ENCODE measurements at regions not wholly inside any gene's neighbourhood (a gene's known extent, or its start where the extent isn't known, plus 50 kb on each side); places are given as distances from the start of the nearest gene placed in this dataset.

DNA sequence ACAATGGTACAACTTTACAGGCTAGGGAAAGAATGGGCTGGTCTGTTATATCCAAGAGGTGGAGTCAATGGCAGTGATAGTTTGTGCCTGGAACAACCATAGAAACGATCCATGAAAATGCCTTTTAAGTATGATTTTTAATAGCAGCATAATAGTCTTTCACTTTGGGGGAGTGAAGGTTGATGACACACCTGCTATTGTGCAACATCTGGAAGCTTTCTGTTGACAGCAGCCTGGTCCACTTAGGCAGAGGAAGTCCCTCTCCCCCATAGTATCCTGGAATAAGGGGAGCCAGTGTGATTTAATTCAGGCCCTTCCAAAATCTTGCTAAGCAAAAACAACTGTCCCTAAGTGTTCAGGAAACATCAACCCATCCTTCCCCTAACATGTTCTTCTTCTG is 56.3 kb upstream of the HS3ST4 start:
- ATAC-seq (ENCODE audit: low read depth): no peak

DNA sequence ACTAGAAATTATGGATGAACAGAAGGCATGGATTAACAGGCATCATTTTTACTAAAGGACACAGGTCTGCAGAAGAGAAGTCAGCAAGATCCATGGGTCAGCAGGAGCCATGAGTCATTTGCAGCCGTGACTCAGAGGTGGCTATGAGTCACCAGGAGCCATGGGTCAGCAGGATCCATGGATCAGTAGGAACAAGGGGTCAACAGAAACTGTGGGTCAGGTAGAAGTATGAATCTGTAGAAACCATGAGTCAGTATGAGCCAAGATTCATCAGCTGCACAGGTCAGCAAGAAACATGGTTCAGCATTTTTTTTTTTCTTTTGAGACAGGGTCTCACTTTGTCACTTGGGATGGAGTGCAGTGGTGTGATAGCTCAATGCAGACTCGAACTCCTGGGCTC is 58.2 kb upstream of the HS3ST4 start:
- Histone ChIP-seq H3K4me2 (replicated peaks; ENCODE audit: low read depth, low read length, poor library complexity, severe bottlenecking) (no peak overlapping the region), H2AFZ (ENCODE audit: insufficient read depth, low read depth, low read length, poor library complexity, severe bottlenecking) (no peak overlapping the region), H4K20me1 (ENCODE audit: control insufficient read depth, insufficient read depth, low read length, poor library complexity, severe bottlenecking) (no peaks in the 10 kb centered on the region), H3K9ac (ENCODE audit: low read length) (no peak overlapping the region), H3K4me1 (ENCODE audit: control insufficient read depth in 2 of 2, insufficient read depth in 2 of 2, low read length in 2 of 2) (no peaks in the 10 kb centered on the region), H3K9me3 (ENCODE audit: control extremely low read depth in 1 of 3, control insufficient read depth in 2 of 3, insufficient read depth in 1 of 3, low read length in 2 of 3) (peaks cover 0 to 1% (median 0%) of the 10 kb centered on the region in 3 donors), H3K36me3 (replicated peaks in 1 of 2; ENCODE audit: control extremely low read depth in 1 of 2, control insufficient read depth in 1 of 2, extremely low read depth in 1 of 2, insufficient read depth in 2 of 2, low read length in 1 of 2) (no peaks in the 10 kb centered on the region), H3K79me2 (ENCODE audit: control insufficient read depth, insufficient read depth, low read length) (no peaks in the 10 kb centered on the region), H3K27ac (ENCODE audit: low read length in 2 of 2) (no peak overlapping the region), H3K4me3 (ENCODE audit: control extremely low read depth in 1 of 5, extremely low read depth in 1 of 5, insufficient read depth in 1 of 5, low read depth in 2 of 5, low read length in 4 of 5) (no peak overlapping the region), H3K27me3 (replicated peaks in 1 of 4; ENCODE audit: control extremely low read depth in 1 of 4, control insufficient read depth in 3 of 4, insufficient read depth in 4 of 4, low read length in 3 of 4) (no peaks in the 10 kb centered on the region)
- Mint-ChIP-seq H3K27me3 (peaks cover 11% of the 10 kb centered on the region), H3K9me3 (ENCODE audit: insufficient read depth) (peaks cover 3% of the 10 kb centered on the region), H3K27ac (no peak overlapping the region), H3K4me3 (no peak overlapping the region), H3K4me1 (no peaks in the 10 kb centered on the region)
- POLR2A ChIA-PET: no interaction called here
- CTCF ChIA-PET: no interaction called here
- ATAC-seq (ENCODE audit: low read depth): no peak
- no peak for DNase-seq
- 71% methylated on average over 1 of the region's 2 CpGs for WGBS (ENCODE audit: insufficient coverage)
- intact Hi-C loops (cut with micrococcal nuclease): no loop called here
- TF ChIP-seq, protein P1, sequence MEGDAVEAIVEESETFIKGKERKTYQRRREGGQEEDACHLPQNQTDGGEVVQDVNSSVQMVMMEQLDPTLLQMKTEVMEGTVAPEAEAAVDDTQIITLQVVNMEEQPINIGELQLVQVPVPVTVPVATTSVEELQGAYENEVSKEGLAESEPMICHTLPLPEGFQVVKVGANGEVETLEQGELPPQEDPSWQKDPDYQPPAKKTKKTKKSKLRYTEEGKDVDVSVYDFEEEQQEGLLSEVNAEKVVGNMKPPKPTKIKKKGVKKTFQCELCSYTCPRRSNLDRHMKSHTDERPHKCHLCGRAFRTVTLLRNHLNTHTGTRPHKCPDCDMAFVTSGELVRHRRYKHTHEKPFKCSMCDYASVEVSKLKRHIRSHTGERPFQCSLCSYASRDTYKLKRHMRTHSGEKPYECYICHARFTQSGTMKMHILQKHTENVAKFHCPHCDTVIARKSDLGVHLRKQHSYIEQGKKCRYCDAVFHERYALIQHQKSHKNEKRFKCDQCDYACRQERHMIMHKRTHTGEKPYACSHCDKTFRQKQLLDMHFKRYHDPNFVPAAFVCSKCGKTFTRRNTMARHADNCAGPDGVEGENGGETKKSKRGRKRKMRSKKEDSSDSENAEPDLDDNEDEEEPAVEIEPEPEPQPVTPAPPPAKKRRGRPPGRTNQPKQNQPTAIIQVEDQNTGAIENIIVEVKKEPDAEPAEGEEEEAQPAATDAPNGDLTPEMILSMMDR (IDR thresholded peaks at IDR 0.05): no peak

More for the DNA sequence above, 56.3 kb upstream of the HS3ST4 start:
- Histone ChIP-seq H3K9ac (ENCODE audit: low read length) (no peak overlapping the region), H3K4me2 (replicated peaks; ENCODE audit: low read depth, low read length, poor library complexity, severe bottlenecking) (no peak overlapping the region), H3K9me3 (ENCODE audit: control extremely low read depth in 1 of 3, control insufficient read depth in 2 of 3, insufficient read depth in 1 of 3, low read length in 2 of 3) (peaks cover 0 to 1% (median 0%) of the 10 kb centered on the region in 3 donors), H3K27ac (ENCODE audit: low read length in 2 of 2) (no peak overlapping the region), H4K20me1 (ENCODE audit: control insufficient read depth, insufficient read depth, low read length, poor library complexity, severe bottlenecking) (no peaks in the 10 kb centered on the region), H3K4me1 (ENCODE audit: control insufficient read depth in 2 of 2, insufficient read depth in 2 of 2, low read length in 2 of 2) (no peaks in the 10 kb centered on the region), H3K36me3 (replicated peaks in 1 of 2; ENCODE audit: control extremely low read depth in 1 of 2, control insufficient read depth in 1 of 2, extremely low read depth in 1 of 2, insufficient read depth in 2 of 2, low read length in 1 of 2) (no peaks in the 10 kb centered on the region), H3K79me2 (ENCODE audit: control insufficient read depth, insufficient read depth, low read length) (no peaks in the 10 kb centered on the region), H3K27me3 (replicated peaks in 1 of 4; ENCODE audit: control extremely low read depth in 1 of 4, control insufficient read depth in 3 of 4, insufficient read depth in 4 of 4, low read length in 3 of 4) (no peaks in the 10 kb centered on the region), H2AFZ (ENCODE audit: insufficient read depth, low read depth, low read length, poor library complexity, severe bottlenecking) (no peak overlapping the region), H3K4me3 (ENCODE audit: control extremely low read depth in 1 of 5, extremely low read depth in 1 of 5, insufficient read depth in 1 of 5, low read depth in 2 of 5, low read length in 4 of 5) (no peak overlapping the region)
- ChIA-PET POLR2A (no interaction called here), CTCF (no interaction called here)
- H3K27ac Mint-ChIP-seq: no peak overlapping the region
- intact Hi-C loops (cut with micrococcal nuclease): no loop called here
- WGBS (ENCODE audit: insufficient coverage): 90% methylated on average over 1 of the region's 1 CpG
- no peaks in the 10 kb centered on the region for H3K4me1 Mint-ChIP-seq
- TF ChIP-seq, protein P1 (IDR thresholded peaks at IDR 0.05): no peak
- no peak for TF ChIP-seq EZH2 (IDR thresholded peaks at IDR 0.05; ENCODE audit: borderline replicate concordance, insufficient read depth, low read depth, low read length, poor library complexity, severe bottlenecking)
- DNase-seq: no peak
- H3K9me3 Mint-ChIP-seq (ENCODE audit: insufficient read depth): no peaks in the 10 kb centered on the region
- no peak overlapping the region for H3K4me3 Mint-ChIP-seq
- peaks cover 11% of the 10 kb centered on the region for H3K27me3 Mint-ChIP-seq
